ENCODE measurements at regions not wholly inside any gene's neighbourhood (a gene's known extent, or its start where the extent isn't known, plus 50 kb on each side); places are given as distances from the start of the nearest gene placed in this dataset.

DNA sequence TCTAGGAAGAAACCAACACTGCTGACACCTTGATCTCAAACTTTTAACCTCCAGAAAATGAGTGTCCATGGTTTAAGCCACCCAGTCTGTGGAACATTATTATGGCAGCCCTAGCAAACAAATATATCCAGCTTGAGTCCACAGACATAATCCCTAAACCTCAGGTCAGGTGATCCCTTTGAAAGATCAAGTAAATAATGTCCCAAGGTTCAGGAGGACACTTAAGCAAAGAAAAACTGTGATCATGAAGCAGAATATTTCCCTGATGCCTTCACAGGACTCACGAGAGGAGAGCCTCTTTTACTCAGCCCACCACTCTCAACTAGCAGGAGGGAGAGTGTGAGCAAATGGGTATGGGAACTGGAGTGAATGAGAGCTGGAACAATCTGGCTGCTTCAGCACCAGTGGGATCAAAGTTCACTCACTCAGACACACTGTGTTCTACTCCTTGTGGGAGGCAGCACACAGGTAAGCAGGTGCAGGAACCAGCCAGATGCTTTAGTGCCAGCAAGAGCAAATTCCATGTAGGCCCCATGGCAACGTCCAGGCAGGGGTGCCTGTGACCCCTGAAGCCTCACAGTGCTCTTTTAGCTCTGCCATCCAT, 608.4 kb downstream of the RAB28 start (continued):
- TF ChIP-seq NR2F6 (IDR thresholded peaks at IDR 0.05) = peak; percentile 40
- TF ChIP-seq NR2F6 (CRISPR knock-in tag; IDR thresholded peaks at IDR 0.05) = 0 out of 2 replicates have a peak, but pooled peaks have one; percentile 13
- TF ChIP-seq DR1 (CRISPR knock-in tag; IDR thresholded peaks at IDR 0.05) = no peak
- no peak for TF ChIP-seq SPEN (CRISPR knock-in tag; IDR thresholded peaks at IDR 0.05; ENCODE audit: low read depth)
- TF ChIP-seq, protein P1, sequence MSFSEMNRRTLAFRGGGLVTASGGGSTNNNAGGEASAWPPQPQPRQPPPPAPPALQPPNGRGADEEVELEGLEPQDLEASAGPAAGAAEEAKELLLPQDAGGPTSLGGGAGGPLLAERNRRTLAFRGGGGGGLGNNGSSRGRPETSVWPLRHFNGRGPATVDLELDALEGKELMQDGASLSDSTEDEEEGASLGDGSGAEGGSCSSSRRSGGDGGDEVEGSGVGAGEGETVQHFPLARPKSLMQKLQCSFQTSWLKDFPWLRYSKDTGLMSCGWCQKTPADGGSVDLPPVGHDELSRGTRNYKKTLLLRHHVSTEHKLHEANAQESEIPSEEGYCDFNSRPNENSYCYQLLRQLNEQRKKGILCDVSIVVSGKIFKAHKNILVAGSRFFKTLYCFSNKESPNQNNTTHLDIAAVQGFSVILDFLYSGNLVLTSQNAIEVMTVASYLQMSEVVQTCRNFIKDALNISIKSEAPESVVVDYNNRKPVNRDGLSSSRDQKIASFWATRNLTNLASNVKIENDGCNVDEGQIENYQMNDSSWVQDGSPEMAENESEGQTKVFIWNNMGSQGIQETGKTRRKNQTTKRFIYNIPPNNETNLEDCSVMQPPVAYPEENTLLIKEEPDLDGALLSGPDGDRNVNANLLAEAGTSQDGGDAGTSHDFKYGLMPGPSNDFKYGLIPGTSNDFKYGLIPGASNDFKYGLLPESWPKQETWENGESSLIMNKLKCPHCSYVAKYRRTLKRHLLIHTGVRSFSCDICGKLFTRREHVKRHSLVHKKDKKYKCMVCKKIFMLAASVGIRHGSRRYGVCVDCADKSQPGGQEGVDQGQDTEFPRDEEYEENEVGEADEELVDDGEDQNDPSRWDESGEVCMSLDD (CRISPR knock-in tag; IDR thresholded peaks at IDR 0.05; ENCODE audit: borderline replicate concordance) = no peak
- TF ChIP-seq, protein P2, sequence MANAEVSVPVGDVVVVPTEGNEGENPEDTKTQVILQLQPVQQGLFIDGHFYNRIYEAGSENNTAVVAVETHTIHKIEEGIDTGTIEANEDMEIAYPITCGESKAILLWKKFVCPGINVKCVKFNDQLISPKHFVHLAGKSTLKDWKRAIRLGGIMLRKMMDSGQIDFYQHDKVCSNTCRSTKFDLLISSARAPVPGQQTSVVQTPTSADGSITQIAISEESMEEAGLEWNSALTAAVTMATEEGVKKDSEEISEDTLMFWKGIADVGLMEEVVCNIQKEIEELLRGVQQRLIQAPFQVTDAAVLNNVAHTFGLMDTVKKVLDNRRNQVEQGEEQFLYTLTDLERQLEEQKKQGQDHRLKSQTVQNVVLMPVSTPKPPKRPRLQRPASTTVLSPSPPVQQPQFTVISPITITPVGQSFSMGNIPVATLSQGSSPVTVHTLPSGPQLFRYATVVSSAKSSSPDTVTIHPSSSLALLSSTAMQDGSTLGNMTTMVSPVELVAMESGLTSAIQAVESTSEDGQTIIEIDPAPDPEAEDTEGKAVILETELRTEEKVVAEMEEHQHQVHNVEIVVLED (CRISPR knock-in tag; IDR thresholded peaks at IDR 0.05; ENCODE audit: borderline replicate concordance) = no peak
- no peak for TF ChIP-seq ZNF572 (CRISPR knock-in tag; IDR thresholded peaks at IDR 0.05)
- TF ChIP-seq, protein P3, sequence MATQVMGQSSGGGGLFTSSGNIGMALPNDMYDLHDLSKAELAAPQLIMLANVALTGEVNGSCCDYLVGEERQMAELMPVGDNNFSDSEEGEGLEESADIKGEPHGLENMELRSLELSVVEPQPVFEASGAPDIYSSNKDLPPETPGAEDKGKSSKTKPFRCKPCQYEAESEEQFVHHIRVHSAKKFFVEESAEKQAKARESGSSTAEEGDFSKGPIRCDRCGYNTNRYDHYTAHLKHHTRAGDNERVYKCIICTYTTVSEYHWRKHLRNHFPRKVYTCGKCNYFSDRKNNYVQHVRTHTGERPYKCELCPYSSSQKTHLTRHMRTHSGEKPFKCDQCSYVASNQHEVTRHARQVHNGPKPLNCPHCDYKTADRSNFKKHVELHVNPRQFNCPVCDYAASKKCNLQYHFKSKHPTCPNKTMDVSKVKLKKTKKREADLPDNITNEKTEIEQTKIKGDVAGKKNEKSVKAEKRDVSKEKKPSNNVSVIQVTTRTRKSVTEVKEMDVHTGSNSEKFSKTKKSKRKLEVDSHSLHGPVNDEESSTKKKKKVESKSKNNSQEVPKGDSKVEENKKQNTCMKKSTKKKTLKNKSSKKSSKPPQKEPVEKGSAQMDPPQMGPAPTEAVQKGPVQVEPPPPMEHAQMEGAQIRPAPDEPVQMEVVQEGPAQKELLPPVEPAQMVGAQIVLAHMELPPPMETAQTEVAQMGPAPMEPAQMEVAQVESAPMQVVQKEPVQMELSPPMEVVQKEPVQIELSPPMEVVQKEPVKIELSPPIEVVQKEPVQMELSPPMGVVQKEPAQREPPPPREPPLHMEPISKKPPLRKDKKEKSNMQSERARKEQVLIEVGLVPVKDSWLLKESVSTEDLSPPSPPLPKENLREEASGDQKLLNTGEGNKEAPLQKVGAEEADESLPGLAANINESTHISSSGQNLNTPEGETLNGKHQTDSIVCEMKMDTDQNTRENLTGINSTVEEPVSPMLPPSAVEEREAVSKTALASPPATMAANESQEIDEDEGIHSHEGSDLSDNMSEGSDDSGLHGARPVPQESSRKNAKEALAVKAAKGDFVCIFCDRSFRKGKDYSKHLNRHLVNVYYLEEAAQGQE (IDR thresholded peaks at IDR 0.05; ENCODE audit: borderline replicate concordance in 1 of 2, low read depth in 1 of 2, low read length in 2 of 2) = no peak
- no peak for TF ChIP-seq TCF7L2 (IDR thresholded peaks at IDR 0.05; ENCODE audit: low read depth, low read length)
- no peak for TF ChIP-seq ZSCAN12 (CRISPR knock-in tag; IDR thresholded peaks at IDR 0.05)
- no peak for TF ChIP-seq PHB2 (IDR thresholded peaks at IDR 0.05; ENCODE audit: partially characterized antibody)
- peak; percentile 88 for TF ChIP-seq ZMYM4 (CRISPR knock-in tag; IDR thresholded peaks at IDR 0.05)
- TF ChIP-seq, protein P4, sequence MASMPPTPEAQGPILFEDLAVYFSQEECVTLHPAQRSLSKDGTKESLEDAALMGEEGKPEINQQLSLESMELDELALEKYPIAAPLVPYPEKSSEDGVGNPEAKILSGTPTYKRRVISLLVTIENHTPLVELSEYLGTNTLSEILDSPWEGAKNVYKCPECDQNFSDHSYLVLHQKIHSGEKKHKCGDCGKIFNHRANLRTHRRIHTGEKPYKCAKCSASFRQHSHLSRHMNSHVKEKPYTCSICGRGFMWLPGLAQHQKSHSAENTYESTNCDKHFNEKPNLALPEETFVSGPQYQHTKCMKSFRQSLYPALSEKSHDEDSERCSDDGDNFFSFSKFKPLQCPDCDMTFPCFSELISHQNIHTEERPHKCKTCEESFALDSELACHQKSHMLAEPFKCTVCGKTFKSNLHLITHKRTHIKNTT (CRISPR knock-in tag; IDR thresholded peaks at IDR 0.05) = no peak
- TF ChIP-seq BRD4 (CRISPR knock-in tag; IDR thresholded peaks at IDR 0.05) = no peak
- TF ChIP-seq MBD4 (IDR thresholded peaks at IDR 0.05; ENCODE audit: borderline replicate concordance, low read length) = no peak
- no peak for TF ChIP-seq MAF1 (CRISPR knock-in tag; IDR thresholded peaks at IDR 0.05; ENCODE audit: borderline replicate concordance)
- TF ChIP-seq ZNF24 (IDR thresholded peaks at IDR 0.05) = no peak
- TF ChIP-seq ZNF484 (CRISPR knock-in tag; IDR thresholded peaks at IDR 0.05; ENCODE audit: borderline replicate concordance, low read depth) = no peak
- no peak for TF ChIP-seq ZNF282 (IDR thresholded peaks at IDR 0.05; ENCODE audit: partially characterized antibody)
- TF ChIP-seq, protein P5, sequence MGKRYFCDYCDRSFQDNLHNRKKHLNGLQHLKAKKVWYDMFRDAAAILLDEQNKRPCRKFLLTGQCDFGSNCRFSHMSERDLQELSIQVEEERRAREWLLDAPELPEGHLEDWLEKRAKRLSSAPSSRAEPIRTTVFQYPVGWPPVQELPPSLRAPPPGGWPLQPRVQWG (CRISPR knock-in tag; IDR thresholded peaks at IDR 0.05; ENCODE audit: borderline replicate concordance, low read depth) = no peak

All from HepG2 (cell line).